DND-41 (cell line): ENCODE measurements at regions not wholly inside any gene's neighbourhood (a gene's known extent, or its start where the extent isn't known, plus 50 kb on each side); places are given as distances from the start of the nearest gene placed in this dataset.

Source experiments
- EZH2 ChIP-seq: IDR thresholded peaks from 3 replicates; pipeline ENCODE4 v1.6.1; 2012; ENCODE audit warnings: borderline replicate concordance, low read depth, mild to moderate bottlenecking, moderate library complexity, low read length, inconsistent platforms; ENCODE audit not compliant: severe bottlenecking
- TF ChIP-seq, protein P1 (sequence below): IDR thresholded peaks from 2 replicates; pipeline ENCODE4 v1.5.1; 2012; ENCODE audit warnings: borderline replicate concordance, low read length, moderate library complexity, mild to moderate bottlenecking; ENCODE audit not compliant: poor library complexity, severe bottlenecking; ENCODE audit errors: extremely low read depth

DNA sequence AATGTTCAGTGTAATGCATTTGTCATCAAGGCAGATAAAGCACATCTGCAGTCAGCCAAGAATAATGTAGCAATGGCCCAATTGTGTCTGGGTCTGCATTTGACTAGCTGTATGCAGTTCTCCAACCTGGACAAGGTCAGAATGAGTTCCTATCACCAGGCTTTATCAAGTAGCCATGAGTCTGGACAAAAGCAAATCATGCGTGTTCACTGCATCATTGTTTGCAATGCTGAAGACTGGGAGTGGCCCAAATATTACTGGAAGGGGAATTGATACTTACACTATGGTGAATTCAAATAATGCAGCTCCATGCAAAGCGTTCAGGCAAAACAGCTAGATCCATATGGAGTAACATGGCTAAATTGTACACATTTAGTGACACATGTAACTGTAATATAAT, 250.9 kb downstream of the TOX3 start:
- TF ChIP-seq, protein P1, sequence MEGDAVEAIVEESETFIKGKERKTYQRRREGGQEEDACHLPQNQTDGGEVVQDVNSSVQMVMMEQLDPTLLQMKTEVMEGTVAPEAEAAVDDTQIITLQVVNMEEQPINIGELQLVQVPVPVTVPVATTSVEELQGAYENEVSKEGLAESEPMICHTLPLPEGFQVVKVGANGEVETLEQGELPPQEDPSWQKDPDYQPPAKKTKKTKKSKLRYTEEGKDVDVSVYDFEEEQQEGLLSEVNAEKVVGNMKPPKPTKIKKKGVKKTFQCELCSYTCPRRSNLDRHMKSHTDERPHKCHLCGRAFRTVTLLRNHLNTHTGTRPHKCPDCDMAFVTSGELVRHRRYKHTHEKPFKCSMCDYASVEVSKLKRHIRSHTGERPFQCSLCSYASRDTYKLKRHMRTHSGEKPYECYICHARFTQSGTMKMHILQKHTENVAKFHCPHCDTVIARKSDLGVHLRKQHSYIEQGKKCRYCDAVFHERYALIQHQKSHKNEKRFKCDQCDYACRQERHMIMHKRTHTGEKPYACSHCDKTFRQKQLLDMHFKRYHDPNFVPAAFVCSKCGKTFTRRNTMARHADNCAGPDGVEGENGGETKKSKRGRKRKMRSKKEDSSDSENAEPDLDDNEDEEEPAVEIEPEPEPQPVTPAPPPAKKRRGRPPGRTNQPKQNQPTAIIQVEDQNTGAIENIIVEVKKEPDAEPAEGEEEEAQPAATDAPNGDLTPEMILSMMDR: no peak
- TF ChIP-seq EZH2: no peak
